NCI-H146 treated with DMSO at 0.1 percent for 48 hours (cell line): ENCODE measurements at regions not wholly inside any gene's neighbourhood (a gene's known extent, or its start where the extent isn't known, plus 50 kb on each side); places are given as distances from the start of the nearest gene placed in this dataset.

ENCODE experiments used
- DNase-seq: peaks from one replicate; lab custom pipeline; 2025; ENCODE audit not compliant: unreplicated experiment; lab: John Stamatoyannopoulos, UW

DNA sequence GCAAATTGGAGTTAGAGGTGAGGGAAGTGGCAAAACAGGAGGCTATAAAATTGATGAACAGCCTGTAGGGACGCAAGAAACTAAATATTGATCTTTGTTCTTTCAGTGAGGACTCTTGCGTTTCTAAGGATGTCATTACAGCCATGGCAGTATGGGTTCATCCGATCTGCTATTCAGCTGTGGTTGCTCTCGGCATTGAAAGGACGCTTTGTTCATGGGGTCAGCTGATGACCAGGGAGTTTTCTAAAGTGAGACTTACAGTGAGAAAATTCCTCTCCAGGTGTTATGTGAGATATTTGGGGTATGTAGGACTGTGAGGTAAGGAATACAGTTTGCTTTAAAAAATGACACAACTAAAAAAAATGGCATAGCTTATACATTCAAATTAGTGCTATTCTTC lies 52.7 kb upstream of the PELI1 start:
- DNase-seq = peak; percentile 28

DNA sequence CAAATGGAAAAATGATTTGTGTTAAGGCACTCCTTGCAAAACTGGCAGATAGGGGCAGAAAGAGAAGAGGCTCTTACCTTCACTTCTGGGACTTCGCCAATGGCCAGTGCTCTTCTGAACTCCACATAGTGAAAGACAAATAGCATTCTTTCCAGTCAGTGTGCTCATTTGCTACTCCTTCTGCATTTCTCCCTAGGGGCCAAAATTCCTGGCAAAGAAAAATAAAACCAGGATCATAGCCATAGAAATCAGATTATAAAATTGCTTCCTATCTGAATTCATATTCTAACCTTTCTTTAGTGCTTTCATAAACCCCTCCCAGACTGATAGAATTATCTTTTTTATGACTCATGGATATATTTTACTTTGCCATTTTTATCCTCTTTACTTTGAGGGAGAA lies 56.9 kb upstream of the PELI1 start:
- no peak for DNase-seq

DNA sequence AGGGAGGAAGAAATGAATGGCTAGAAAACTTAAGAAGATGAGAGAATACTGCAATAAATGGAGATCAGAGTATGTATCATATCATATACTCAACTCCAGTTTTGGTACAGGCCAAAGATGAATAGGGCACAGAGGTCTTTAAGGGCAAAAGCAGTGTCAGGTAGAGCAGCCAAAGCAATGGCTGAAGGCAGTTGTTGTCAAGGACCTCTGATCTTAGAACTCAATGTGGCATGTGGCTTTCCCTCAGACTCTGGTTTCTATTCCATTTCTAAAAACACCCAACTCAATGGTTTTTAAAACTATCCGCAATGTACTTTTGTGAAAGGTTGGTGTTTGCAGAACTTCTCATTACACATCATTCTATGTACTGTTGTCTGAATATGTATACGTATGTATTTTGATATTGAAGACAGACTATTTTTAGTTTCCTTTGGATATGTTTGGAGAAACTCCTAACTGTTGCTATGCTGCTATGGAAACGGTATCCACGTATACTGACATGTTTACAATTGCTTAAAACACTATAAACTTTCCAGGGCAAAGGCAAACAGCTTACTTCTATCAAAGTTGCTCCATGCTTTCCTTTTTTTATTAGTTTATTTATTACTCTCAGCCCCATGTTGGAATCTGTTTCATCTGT lies 58.1 kb upstream of the PELI1 start:
- no peak for DNase-seq

DNA sequence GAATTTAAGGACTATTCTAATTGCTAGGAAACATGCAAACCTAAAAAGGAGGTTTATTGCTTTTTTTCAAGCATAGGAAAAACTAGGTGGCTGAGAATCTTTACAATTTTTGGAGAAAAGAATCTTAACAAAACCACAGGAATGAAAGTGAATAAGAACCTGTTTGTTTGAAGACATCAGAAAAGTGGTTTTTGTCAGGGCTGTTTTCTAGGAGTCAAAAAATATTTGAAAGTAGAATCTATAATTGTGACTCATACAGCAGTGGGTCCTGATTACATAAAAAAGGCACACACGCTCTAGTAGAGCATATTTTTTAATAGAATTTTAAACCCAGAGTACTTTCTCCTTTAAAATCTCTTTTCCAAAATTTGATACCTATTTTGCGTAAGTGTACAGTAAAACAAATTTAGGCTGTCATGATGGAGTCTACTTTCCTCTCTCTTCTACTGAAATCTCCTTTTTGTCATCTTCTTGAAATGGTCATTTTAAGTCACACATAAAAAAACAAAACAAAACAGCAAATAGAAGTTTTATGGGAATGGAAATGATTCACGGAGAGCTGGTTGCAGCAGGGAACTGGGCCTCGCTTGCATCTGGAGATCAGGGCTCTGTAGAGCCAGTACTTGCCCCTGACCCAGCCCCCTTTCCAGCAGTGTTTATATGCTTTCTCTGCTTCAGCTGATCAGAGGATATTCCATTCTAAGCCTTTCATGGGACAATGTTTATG lies 59.1 kb upstream of the PELI1 start:
- no peak for DNase-seq

DNA sequence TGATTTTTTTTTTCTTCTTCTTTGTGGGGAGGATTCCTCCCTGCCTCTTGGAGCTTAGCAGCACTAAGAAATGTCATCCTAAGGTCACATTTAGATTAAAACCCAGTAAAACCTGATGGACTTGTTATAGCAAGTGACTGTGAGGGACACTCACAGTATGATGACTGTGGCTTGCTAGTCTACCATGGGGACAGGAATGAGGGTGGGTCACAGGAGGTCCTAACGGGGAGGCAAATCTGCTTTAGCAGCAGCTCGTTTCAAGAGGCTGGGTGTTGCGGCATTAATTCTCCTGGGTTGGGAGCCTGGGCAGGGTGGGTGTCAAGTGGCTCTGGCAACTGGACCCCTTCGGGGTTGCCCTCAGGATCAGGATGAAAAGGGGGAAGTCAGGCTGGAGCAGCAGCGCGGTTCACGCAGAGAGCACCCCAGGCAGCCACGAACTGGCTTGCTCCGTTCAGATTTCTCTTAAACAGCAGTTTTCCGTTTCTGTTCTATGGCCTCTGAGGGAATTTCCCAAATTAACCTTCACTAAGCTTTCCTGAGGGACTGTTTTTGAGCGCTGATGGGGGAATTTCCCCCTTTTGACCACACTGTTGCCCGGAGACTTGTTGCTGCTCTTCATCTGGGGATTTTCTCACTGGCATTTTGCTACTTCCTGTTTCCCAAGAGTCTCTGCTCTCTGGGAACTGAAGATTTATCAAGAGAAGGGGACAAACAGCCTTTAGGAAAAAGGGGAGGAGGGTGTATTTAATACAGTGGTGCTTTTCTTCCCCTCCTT lies 59.8 kb upstream of the PELI1 start:
- no peak for DNase-seq

DNA sequence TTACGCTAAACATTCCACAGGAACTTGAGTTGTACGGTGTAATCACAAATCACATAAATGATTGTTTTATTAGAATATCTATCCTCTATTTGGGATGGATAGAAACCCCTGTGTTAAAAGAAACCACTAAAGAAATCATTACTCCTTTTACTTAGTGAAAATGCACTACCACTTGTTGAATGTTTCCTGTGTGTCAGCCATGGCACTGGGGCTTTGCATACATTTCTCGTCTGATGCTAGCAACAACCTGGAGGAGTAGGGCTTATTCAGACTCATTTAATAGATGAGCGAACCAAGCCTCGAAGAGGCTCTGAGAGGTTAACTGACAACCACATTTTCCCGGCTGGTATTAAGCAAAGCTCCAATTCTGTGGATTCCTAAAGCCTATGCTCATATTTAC lies 60.5 kb upstream of the PELI1 start:
- DNase-seq = no peak

DNA sequence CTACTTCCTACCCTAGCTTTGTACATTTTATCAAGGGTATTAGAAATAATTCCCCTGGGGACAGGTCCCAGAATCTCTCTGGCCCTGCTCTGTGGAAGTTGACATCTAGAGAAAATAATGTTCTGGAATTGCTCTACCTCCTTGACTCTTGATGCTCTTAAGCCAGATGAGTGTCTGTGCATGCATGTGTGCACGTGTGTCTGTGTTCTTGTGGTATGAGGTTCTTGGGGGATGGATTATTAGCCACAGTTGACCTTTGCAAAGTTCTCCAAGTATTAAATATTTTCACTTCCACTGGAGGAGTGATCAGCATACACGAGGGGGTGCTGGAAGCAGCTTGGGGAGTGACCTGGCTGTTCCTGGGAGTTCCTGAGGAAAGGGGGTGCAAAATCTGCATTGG lies 61.2 kb upstream of the PELI1 start:
- no peak for DNase-seq

DNA sequence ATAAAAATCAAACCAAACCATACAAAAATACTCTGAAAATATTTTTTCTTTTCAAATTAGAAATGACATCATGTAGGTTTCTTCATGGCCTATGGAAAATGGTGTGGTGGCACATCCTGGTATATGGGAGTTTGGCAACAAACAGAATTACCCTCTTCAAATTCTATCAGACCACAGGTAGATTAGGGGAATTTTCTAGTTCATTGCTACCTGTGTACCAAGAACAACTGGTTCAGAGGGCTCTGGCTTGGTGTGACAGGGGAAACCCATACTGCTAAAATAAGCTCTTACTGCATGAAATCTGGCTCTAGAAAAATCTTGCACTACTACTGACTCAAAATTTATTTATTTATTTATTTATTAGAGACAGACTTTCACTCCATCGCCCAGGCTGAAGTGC lies 63.4 kb upstream of the PELI1 start:
- no peak for DNase-seq

DNA sequence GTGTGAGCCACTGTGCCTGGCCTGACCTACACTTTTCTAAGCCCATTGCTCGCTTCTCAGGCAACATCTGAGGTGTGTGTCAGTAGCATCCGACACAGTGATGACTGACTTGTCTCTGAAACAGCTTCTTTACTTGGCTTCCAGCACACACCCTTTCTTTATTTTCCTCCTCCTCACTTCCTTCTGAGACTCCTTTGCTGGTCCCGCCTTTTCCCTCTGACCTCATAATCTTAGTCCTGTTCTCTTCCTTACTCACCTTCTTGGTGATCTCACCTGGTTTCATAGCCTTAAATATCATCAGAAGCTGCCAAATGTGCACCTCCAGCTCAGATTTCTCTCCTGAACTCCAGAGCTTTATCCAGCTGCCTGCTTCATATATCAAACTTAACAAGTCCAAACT lies 66.6 kb upstream of the PELI1 start:
- no peak for DNase-seq

DNA sequence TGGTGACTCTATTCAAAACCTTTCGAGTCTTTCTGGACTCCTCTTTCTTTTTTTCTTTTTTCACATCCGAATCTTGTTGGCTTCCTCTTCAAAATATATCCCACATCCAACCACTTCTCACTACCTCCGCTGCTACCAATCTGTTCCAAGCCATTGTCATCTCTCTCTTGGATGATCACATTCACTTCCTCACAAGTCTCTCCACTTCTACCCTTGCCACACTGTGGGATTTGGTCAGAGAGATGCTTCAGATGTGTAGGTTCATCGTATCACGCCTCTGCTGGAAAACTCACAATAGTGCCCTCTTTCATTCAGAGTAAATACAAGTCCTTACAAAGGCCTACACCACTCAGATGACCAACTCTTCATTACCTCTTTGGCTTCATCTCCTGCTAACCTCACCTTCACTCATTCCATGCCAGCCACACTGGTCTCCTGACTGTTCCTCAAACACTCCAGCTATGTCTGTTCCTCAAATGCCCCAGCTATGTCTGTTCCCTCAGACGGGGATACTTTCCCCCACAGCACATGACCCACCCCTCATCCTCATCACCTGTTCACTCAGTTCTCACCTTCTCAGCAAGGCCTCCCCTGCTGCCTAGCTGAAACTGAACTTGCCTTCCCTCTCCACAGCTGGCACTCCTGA lies 67.2 kb upstream of the PELI1 start:
- no peak for DNase-seq

DNA sequence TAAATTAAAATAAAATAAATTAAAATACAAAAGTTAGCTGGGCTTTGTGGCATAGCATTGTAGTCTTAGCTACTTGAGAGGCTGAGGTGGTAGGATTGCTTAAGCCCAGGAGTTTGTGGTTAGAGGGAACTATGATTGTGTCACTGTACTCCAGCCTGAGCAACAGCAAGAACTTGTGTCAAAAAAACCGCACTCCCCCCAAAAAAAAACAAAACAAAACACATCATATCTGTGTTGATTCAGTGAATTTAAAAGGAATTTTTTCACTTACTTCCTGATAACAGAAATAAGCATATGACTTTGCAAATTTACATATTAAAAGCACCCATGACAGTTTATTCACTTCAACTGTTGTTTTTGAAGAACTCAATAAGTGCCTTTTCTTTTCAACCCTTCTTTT lies 68.1 kb upstream of the PELI1 start:
- no peak for DNase-seq

DNA sequence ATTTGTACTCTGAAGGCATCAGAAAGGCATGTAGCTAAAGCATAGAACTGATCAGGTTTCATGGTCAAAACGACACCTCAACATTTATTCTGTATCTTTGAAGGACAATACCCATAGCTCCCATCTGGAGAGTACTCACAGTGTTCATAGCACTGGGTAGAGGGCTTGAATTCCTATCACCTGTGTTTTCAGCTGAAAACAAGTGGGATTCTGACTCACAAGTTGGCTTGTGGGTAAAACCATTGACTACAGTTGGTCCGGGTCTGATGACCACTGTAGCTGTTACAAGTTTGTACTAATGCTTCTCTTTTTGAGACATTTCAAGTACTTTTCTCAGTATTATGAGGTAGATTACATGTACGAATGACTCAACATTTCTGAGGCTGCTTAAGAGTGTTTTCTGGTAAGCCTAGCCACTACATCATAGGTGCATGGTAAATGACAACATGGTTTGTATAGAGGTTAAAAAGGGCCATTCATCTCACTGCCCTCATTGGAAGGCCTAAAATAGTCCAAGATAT lies 68.6 kb upstream of the PELI1 start:
- DNase-seq = no peak

DNA sequence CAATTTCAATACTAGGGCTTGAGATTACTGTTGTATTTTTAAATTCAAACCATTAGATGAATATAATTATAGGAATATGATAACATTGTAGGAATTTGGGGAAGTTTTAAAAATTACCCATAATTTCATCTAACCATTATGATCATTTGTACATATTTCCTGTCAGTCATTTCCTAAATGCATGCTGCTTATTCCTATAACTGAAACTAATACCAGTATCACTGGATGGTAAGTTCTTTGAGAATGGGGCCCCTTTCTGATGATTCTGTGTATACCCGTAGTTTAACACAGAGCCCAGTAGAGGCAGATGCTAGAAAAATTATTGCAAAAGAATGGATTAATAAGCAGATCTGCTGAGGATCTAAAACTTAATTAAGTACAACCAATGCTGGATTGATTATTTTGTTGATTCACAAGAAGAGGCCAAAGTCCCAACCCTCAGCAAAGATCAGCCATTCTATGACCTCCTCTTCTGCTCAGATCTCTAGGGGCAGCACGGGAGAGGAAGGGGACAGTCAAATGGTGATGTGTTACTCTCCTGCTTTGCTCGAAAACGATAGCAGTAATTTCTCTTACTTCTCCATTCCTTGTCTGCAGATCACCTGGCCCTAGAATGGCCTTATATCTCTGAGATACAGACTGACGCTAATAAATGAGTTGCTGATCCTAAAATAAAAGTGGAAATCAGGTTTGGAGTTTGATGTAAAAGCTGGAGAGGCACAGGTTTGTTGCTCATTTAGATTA lies 69.5 kb upstream of the PELI1 start:
- peak; percentile 25 for DNase-seq

DNA sequence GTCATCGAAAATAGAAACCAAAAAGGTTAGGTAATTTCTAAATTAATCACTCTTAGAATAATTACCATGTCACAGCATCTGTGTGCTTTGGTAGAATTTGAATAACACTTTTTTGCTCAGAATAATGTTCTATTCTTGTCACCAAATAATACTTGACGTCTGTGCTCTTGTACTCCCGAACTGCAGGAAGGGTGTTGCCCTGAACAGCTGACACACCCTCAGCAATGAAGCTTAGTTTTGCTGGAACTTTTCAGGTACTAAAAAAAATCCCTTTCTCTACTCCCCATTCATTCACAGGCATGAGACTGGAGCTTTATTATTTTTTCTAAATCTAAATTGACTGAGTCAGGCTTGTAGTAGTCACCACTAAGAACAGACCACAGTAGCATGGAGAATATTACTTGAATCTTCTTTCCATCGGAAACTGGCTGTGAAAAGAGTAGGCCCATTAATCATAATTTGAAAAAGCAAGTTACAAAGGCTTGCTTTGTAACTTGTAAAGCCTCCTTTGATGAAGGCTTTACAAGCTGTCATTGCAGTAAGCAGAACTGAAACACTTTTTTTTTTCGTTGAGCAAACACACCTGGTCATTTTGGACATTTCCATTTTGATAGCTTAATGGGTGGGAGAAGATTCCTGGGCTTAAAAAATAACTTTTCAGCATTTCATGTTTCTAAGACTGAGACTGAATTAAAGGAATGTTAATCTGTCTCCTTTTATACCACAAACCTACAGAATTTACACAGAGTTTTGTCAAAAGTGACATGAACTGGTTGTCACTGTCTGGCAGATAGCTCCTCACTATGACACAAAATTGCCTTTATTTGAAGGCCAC lies 70.3 kb upstream of the PELI1 start:
- DNase-seq = peak; percentile 80

DNA sequence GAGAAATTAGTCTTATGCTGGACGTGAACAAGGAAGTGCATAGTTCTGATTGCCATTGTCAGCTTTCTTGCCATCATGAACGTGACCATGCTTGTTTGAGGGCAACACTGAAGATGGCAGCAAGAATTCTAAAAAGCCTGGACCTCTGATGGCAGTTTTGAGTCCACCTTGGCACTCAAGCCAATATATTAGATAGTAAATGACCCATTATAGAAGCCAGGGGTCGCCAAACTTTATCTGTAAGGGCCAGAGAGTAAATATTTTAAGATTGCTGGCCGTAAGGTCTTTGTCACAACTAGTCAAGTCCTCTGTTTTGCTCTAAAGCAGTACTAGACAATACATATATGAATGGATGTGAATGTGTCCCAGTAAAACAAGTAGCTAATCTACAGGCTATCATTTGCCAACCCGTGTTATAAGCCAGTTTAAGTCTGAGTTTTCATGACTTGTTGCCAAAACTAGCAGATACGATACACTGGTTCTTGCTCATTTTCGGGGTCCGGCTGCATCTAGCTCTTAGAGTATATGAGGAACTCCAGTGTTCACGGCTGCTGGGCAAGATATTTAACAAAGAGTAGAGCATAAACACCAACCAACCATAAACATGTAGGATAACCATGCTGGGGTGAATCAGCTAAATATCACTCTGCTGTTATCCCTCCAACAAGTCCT lies 73.1 kb upstream of the PELI1 start:
- DNase-seq = no peak

DNA sequence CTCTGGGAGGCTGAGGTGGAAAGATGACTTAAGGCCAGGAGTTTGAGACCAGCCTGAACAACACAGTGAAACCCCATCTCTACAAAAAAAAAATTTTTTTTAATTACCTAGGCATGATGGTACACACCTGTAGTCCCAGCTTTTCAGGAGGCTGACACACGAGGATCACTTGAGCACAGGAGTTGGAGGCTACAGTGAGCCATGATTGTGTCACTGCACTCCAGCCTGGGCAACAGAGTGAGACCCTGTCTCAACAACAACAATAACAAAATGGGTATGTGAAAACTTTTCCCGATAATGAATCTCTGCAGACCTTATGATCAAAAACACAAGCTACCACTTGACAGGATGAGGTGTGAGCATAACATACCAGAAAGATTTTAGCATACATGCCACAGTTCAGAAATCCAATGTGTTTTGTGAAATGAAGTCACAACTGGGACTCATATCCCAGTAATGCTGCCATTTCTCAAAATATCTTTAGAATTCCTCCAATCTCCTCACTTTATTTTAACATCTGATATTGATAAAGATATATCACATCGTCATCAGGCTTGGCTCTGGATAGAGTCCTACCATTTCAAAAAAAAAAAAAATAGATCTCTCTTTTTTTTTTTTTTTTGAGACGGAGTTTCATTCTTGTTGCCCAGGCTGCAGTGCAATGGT lies 74.0 kb upstream of the PELI1 start:
- DNase-seq = no peak

DNA sequence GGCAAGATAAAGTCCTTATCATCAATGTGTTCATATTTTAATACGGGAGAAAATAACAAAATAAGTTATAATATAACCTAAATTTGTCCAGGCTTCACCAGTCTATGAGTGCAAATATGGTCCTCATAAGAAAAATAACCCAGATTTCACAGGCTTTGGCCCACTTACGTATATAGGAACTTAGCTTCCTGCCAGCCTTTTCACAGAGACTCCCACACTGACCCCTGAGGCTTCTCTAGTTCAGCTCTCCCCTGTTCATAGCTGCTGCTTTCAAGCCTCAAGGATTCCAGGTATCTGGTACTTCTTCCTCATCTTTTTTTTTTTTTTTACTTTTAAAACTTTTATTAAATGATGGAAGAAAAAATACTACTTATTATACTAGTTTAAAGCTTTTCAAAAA lies 74.9 kb upstream of the PELI1 start:
- no peak for DNase-seq

DNA sequence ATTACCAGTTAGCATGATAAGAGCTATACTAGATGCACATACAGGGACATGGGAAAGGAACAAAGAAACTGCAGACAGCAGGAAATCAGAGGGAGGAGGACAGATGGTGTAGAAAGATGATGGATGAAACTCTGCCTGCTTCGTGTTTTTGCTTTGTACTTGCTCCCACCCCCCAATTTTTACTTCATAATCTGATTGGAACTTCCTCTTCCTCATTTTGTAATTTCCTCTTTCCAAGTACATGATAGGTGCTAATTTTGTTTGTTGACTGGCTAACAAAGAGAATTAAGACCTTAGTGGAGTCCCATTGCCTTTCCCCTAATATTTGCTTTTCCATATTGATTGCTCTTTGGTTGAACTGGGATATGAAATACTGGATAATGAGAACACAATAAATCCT lies 76.0 kb upstream of the PELI1 start:
- DNase-seq = no peak
